GM18498 (cell line): ENCODE measurements at regions not wholly inside any gene's neighbourhood (a gene's known extent, or its start where the extent isn't known, plus 50 kb on each side); places are given as distances from the start of the nearest gene placed in this dataset.
A peak's percentile ranks its signal among the peaks of the same experiment; 100 is the strongest.

ENCODE experiments used
- ATAC-seq: cut with Tn5 transposase; IDR thresholded peaks from one replicate; pipeline ENCODE4 v1.9.1; 2021; ENCODE audit warnings: mild to moderate bottlenecking, moderate library complexity; ENCODE audit not compliant: unreplicated experiment

DNA sequence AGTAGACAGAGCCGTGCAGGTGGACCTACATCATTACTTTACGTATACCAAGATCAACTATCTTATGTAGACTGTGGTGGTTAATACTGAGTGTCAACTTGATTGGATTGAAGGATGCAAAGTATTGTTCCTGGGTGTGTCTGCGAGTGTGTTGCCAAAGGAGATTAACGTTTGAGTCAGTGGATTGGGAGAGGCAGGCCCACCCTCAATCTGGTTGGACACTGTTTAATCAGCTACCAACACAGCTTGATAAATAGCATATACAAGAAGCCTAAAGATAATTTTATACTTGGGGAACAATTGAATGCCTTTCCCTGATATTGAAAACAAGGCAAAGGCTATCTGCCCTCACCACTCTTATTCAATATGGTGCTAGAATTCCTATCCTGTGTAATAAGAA is 604.2 kb upstream of the ZEB2 start:
- no peak for ATAC-seq

DNA sequence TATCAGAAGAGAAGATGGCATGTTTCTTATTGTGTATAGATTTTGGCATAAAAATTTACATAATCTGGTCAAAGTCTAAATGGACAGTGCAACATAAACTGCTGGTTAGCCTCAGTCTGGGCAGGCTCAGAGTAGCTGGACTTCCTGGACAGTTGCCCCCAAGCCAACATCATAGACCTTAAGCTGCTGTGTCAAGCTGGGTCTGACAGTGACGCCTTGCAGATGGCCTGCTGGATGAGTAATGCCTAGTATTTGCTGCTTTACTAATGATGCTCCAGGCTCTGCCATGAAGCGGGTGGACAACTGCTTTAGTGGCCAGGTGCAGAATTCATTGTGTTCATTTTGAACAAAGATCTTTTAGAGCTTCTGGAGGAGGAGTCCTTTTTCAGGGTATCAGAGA is 603.7 kb upstream of the ZEB2 start:
- ATAC-seq, result no peak

DNA sequence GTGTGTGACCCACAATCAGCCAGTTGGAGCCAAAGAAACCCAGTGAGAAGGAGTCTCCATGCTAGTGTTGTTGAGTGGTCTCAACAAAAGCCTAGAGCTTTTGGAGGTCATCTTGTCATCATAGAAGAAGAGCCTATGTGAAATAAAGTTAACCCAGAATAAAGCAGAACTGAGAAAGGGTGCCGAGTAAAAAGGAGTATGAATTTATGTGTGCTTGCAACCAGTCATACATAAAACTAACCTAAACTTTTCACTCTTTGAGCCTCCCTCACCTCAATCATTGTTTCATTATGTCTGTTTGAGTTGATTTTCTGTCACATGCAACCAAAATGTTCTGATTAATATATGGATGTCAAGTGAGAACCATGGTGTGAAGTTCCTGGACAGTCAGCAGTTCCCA is 599.3 kb upstream of the ZEB2 start:
- peak; percentile 64 for ATAC-seq

DNA sequence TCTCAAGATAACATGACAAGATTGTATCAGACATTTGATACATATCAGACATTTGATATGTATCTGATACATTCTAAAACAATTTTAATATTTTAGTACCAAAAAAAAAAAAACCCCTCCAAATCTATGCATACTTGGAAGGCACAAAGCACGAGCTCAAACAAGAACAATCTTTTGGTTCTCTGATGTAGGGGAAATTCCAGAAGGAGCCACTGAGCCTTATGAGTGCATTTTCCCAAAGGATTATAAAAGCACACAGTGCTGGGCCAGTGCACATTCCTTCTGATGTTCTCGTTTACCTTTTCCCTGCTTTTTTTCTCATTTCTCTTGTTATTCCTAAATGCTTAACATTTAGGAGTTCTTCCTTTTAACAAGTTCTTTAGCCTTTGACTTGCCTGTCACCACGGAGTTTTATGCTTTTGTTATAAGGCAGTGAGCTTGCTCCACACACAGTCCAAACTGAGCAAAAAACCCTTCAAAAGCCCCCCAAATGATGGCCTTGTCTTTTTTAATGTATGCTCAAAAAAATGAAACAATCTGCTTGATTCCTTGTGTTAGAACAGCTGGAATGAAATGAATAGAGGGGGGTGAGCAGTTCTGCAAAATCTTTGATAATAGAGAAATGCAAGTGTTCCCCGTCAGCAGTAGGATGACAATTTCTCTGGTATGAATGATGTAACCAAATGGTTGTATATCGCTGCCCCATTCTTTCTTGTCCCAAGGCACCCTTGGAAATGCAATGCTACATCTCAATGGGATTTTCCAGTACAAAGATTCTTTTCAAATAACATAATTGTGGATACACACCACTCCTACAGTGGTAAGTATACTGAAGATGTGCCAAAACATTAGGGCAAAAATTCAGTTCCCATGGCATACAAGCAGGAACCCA is 597.2 kb upstream of the ZEB2 start:
- ATAC-seq, result no peak

DNA sequence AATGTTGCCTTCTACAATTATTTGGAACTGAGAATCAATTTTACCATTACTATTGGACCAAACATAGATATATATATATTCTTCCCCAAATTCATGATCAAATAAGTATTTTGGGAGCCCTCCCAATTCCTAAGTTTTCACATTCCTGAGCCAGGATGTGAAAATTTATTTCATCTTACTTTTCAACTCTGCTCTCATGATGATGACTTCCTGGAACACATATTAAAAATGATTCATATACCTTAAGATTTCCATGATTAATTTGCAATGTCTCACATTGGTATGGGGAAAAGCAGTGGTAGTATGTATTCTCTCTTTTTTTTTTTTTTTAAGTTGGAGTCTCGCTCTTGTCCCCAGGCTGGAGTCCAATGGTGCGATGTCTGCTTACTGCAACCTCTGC is 596.1 kb upstream of the ZEB2 start:
- no peak for ATAC-seq

DNA sequence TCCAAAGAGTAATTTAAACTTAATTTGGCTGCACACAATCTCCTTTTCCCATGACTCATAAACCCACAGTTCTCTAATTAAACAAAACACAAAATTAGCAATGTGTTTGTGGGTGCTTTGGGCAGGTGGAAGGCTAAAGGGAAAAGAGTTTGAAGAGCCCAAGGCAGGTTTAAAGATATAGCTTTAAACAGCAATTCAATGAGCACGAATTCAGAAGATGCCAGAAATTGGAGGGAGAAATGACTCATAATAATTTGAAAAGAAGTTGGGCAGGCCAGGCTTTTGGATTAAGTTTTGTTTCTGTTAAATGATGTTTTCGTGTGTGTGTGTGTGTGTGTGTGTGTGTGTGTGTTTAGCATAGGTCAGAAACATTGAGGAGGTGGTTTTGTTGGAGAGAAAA is 594.8 kb upstream of the ZEB2 start:
- no peak for ATAC-seq

DNA sequence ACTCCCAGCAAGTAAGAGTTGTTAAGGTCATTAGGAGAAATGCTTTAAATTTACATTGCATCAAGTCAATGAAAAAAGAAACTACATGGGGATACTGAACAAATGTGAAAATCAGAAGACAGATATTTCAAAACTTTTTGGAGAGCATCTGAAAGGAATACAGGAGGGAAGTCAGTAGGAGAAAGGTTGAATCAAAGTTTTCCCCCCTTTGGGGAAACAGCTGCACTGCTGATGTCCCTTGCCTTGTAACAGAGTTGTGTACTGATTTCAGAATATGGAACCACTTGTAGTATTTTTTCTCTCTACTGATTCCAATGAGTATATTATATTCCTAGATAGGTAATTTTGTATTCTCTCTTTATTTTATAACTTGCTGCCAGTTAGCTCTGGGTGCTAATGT is 592.5 kb upstream of the ZEB2 start:
- ATAC-seq, result no peak

DNA sequence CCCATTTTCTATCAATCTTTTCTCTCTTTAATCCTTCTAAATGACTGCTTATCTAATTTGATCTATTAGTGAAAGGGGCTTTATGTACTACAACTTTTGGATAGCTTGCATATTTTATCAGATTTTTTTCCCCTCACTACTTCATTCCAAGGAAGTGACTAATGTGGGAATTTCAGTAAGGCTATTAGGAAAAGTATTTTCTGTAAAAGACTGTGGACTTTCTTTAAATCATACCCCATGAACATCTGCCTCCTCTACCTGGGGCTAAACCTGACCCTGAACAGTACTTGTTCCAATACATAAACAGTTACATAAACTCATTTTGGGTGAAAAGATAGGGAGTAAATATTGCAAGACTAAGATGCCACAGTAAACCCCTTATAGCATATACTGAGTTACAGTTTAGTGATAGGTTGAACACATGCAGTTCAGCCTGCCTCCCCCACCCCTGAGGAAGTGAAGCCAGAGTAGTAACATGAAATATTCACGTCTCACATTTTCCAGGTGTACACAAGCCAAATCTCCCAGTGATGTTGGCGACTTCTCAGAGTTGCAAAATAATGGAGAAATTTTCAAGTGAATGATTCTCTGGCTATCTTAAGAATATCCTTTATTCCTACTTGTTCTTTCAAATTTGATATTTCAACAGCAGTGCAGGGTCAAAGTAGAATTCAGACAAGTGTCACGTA is 590.9 kb upstream of the ZEB2 start:
- ATAC-seq, result no peak

DNA sequence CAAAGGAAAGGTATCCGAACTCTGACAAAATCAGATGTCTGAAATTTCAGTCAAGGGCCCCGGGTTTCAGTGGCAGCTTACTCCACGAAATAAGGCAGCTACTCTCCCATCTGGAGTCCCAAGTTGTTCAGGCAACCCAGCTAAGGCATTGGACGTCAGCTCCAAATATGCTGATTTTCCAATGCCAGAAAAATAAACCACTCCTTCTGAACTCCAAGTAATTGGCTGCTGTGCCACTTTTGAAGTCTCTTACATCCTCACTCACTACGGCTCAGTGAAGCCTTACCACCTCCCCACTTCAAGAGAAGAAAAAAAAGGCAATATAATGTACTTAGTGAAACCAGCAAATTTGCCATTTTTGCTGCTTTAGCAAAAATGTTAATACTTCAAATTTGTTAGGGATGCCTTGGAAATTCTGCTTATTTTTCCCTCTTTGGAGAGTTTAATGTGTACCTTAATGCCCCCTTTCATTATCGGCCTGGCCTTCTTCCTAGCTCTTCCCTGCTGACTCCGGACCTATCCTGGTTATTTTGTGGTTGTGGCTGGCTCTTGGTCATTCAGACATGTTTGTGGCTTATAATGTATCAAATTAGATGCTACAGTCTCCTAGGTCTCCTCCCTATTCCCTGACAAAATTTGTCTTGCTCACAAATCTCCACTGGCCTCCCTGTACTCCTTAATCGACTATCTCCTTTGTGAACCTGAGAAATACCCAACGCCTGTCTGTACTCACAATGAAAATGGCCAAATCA is 589.2 kb upstream of the ZEB2 start:
- no peak for ATAC-seq

DNA sequence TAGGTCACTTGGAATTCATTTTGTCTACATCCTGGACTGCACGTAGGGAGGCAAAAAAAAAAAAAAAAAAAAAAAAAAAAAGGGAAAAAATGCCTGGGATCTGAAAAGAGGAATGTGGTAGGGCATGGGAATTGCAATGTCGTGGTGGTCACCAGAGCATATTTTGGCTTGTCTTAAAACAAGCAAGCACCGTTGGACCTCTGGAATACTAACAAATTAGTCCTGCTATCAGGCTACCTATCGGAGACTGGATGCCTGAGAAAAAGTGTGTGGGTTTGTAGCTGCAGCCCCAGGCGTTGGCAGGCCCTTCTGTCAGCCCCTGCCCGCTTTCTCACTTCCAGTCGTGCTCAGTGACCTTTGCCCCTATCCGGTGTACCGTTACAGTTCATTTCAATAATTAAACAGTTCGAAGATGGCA is 588.5 kb upstream of the ZEB2 start:
- no peak for ATAC-seq

DNA sequence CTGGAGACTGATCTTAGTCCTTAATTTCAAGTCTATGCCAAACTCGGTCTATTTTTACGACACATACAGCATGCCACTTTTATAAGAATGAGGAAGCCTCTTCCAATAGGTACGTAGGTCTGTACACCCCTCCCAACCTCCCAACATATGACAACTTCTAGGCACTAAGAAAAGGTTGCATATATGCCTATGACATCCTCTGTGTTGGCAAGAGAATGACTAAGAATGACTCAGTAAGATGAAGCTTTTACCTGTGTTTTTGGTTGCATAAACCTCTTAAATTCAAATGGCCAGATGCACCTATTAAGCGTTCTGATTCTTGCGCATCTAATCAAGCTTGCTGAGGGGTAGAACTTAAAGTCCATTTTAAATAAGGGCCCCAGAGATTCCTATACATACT is 586.4 kb upstream of the ZEB2 start:
- ATAC-seq, result no peak

DNA sequence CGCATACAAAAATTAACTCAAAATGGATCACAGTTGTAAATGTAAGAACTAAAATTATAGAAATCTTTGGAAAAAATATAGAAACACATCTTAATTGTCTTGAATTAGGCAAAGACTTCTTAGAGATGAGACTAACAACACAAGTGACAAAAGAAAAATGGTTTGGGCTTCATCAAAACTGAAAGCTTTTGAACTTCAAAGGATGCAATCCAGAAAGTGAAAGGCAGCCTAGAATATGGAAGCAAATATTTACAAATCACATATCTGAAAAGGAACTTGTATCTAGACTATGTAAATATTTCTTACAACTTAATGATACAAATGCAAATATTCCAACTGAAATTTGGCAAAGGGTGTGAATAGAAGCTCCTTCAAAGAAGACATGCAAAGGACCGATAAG is 582.8 kb upstream of the ZEB2 start:
- no peak for ATAC-seq

DNA sequence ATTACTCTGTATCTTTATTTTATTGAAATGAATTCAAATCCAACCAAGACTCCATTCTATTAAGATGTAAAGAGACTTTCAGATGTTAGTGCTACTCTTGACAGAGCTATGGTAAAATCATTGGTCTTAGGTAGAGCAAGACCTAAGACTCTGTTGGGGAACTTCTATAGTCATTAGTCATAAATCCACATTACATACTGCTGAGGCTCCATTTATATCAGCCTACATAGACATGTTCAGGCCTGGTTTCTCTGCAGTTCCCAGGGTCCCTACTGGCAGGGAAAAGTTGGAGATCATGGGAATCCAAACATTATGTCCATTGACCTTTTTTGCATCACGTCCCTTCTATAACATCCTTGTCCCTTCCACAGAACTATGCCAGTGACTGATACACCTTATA is 580.4 kb upstream of the ZEB2 start:
- no peak for ATAC-seq

DNA sequence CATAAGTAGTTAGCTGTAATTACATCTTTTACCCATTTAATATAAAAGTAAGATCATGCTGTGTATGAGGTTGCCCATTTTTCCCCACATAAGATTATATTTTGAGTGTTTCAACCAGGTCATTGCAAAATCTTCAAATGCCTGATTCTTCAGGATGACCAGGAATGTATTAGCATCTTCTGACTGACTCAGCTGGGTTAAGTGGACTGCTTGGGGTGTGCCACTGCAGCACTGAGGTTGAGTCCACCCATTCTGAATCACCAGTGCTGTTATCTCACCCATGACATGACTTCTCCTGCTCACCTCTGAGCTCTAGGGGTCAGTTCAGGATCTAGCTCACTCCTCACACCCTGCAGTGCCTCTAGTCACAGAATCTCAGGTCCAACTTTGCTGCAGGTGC is 576.7 kb upstream of the ZEB2 start:
- no peak for ATAC-seq

DNA sequence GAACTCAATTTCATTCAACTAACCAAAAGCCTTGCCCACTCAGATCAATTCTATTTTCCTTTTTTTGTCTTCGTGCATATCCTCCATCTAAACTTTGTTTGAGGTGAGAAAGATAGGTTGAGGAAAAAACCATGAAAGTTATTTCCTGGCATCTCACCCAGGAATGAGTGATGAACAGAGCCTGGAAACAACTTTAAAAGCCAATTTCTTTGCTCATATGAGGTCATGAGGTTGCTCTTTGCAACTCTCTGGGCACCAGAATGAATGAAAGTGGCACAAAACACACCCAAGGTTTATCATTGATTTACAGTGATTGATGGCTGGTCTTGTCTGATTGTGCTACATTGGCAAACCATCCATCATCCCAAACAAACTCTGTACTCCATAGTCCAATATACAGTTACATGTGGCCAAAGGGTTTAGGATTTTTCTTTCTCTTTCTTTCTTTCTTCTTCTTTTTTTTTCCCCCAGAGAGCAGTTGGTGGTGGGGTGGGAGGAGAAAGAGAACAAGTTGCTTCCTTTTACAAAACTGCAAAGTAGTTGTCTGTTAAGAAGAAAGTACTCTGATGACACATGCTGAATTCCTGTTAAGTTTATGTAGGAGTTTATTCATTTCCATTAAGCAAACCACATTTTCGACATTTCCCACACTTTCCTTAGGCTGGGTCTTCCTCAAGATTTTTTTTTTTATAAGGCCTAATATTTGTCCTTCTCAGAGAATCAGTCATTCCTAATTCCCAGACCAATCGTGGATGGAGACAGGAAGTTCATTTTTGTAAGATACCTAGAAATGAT is 575.9 kb upstream of the ZEB2 start:
- ATAC-seq, result no peak

DNA sequence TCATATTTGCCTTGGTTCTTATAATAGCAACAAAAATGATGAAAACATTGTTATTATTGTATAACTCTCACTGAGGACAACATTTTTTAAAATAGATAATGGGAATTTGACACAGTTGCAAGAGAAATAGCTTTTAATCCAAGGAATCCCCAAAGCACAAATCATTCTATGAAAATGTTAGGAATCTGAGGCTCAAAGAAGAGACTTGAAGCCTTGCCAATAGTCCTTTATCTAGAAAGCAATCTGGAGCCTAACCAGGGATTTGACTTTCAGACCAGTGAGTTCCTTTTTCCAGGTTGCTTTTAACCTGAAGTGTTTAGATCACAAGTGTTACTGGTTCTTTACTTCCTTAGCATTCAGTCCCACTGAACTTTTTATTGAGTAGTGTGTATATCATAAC is 574.5 kb upstream of the ZEB2 start:
- ATAC-seq, result no peak

DNA sequence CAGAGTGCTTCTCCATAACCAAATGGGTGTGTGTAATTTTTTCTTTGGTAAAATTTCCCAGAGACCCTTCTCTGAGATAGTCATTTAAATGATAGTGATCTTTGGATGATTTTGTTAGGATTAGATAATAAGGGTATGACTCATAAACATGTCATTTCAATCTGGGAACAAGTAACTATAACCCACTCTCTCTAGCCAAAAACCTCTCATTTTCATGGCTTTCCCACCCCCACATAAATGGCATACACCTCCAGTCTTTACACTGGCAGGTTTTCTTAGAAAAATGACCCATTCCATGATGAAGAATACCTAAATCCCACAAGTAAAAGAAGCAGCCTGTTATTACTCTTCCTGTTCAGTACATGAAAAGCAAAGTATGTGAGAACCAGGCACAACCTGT is 572.0 kb upstream of the ZEB2 start:
- ATAC-seq, result no peak

DNA sequence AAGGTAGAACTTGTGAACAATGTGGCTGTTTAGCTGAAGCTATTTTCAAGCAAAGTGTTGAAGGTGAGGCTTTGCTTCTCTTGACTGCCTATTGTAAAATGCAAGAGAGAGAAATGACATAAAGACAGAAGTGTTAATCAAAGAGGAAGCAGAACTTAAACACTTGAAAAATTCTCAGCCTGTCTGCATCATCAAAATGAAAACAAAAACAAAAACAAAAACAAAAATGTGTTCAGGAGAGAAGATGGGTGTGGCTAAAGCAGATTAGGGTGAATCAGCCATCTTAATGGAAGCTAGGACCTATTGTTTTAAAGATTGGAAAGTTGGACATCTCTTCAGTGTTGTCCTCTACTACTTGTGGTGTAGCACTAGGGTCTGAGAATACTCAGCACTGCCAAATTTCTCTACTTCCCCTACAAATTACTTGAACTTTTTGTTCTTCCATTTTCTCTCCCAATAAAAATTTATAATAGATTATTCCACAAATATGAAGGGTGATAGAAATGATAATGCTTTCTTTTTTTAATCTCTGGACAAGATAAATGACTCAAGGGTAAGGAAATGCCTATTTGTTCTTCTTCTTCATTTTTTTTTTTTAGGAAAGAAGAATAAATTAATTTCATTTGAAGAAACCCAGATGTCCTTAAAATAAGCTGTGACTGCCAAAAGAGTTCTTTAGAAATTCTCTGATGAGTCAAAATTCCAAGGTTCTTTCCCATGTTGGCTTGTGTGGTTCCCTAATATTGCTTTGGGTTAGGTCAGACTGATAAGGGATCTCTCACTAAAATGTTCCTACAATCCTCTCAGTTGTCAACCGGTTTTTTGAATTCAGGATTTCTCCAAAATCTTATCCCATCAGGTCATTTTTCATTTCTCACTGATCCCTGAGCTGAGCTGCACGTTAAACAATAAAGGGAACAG is 571.2 kb upstream of the ZEB2 start:
- no peak for ATAC-seq

DNA sequence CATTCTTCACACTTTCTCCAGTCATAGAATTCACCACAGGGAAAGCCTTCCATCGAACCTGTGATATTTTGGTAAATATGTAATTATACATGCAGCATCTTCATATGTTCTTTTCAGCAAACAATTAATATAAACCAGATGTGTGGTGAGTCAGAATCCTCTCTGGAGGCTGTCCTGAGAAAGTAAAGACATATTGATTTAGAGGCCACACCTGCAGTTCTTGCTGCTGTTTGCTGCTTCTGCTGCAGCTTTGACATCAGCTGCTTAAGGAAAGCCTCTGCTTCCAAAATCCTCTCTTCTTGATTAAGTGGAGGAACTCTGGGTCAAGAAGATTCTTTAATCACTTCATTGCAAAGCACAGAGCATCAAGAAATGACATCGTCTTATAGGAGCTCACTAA is 568.8 kb upstream of the ZEB2 start:
- no peak for ATAC-seq

DNA sequence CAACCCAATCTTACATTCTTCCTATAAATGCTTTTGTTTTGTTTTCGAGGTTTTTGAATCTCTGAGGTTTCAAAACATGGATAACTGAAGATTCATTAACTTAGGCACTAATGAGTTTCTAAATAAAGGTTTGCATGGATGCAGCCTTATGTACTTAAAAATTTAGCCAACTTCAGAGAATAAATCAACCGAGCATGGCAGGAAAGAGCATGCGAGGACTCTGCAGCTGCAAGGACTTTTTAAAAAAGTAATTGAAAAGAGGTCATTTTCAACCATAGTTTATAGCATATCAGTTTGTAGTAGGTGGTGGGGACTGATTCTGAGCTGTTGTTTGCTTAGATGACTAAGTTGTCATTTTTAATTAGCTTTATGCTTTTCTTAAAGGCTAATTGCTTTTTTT is 567.0 kb upstream of the ZEB2 start:
- no peak for ATAC-seq
